Thymus (tissue), 11 donors: ENCODE measurements at regions not wholly inside any gene's neighbourhood (a gene's known extent, or its start where the extent isn't known, plus 50 kb on each side); places are given as distances from the start of the nearest gene placed in this dataset.
A peak's percentile ranks its signal among the peaks of the same experiment; 100 is the strongest.

Experiments used
- DNase-seq, 9 donors: peaks; one replicate each; pipeline ENCODE4 v3.0.0-alpha.2; 2013; ENCODE audit warnings: low spot score in 9 of 9, low read depth in 6 of 9, missing footprints in 1 of 9
- H3K27ac ChIP-seq, 2 donors: one replicate each; pipeline ENCODE4 v1.5.1; 2013; ENCODE audit warnings: control low read depth in 1 of 2, low read depth in 1 of 2, low read length in 1 of 2, mild to moderate bottlenecking in 1 of 2, moderate library complexity in 1 of 2
- H3K27me3 ChIP-seq, 2 donors: one replicate each; pipeline ENCODE4 v1.5.1; 2013; ENCODE audit warnings: low read length in 1 of 2; ENCODE audit not compliant: control insufficient read depth in 2 of 2, insufficient read depth in 1 of 2
- H3K36me3 ChIP-seq, 2 donors: one replicate each; pipeline ENCODE4 v1.5.1; 2013; ENCODE audit warnings: low read length in 1 of 2, mild to moderate bottlenecking in 1 of 2, moderate library complexity in 1 of 2; ENCODE audit not compliant: control insufficient read depth in 2 of 2, insufficient read depth in 2 of 2
- H3K4me1 ChIP-seq, 2 donors: one replicate each; pipeline ENCODE4 v1.5.1; 2013; ENCODE audit warnings: low read length in 2 of 2; ENCODE audit not compliant: control insufficient read depth in 2 of 2, insufficient read depth in 2 of 2
- H3K4me3 ChIP-seq, 2 donors: one replicate each; pipeline ENCODE4 v1.5.1; 2013; ENCODE audit warnings: low read length in 2 of 2, control low read depth in 1 of 2, mild to moderate bottlenecking in 1 of 2
- H3K9me3 ChIP-seq, 2 donors: one replicate each; pipeline ENCODE4 v1.5.1; 2013; ENCODE audit warnings: low read length in 1 of 2, mild to moderate bottlenecking in 1 of 2; ENCODE audit not compliant: control insufficient read depth in 2 of 2, insufficient read depth in 1 of 2
- WGBS: extraction: QIAGEN DNeasy Blood & Tissue Kit; methylation state at CpG from one replicate; pipeline ENCODE4 v1.1.7; 2013; 5-methylcytosine and 5-hydroxymethylcytosine counted together
- donor health status: healthy.

DNA sequence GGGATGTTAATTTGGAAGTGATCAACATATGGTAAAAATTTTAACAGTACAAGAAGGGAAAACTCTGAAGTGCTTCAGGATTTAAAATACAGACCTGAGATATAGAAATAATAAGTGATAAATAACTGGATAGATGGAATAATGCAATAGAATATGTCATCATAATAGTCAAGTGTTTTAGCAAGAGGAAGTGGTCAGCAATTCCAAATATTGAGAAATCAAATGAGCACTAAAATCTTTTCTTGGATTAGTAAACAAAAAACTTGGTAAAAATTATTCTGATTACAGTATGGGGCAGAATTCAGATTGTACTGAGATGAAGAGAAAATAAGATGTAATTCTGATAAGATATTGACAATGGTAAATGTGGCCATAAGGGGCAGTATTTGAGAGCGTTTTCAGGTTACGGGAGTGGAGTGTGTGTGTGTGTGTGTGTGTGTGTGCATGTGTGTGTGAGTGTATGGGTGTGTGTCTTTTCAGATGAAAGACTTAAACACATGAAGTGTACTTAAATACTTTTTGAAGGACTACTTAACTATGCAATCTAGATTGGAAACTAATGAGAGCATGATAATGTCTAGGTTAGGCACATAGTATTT lies 217.9 kb upstream of the ITGA4 start:
- Histone ChIP-seq H3K4me3 (no peak overlapping the region), H3K9me3 (no peaks in the 10 kb centered on the region), H3K4me1 (peaks cover 8 to 11% of the 10 kb centered on the region in 2 donors), H3K27me3 (no peaks in the 10 kb centered on the region), H3K36me3 (no peaks in the 10 kb centered on the region), H3K27ac (no peak overlapping the region)
- no peak for DNase-seq
- WGBS = 92% methylated on average over 2 of the region's 2 CpGs

DNA sequence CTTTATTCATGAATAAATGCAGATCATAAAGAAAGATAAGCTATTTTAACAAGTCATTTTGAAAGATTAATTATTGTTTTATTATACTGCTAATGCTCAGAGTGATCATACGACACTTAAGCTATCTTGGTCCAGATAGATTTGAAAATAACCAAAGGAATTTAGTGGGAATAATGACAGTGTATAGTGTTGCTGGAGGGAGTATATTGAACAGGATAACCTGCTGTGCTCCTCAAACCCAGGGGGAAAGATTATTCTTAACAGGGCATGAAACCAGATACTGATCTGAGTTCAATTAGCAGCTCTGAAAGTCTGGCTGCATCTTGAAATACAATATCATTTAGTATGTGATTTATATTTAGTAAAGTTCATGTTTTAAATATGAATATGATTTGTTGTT lies 216.3 kb upstream of the ITGA4 start:
- 96% methylated on average over 1 of the region's 1 CpG for WGBS
- Histone ChIP-seq H3K9me3 (no peaks in the 10 kb centered on the region), H3K4me3 (no peak overlapping the region), H3K4me1 (peaks cover 8 to 14% of the 10 kb centered on the region in 2 donors), H3K36me3 (no peaks in the 10 kb centered on the region), H3K27me3 (no peaks in the 10 kb centered on the region), H3K27ac (peak overlapping the region in 1 of 2 donors; percentile 62)
- no peak for DNase-seq

DNA sequence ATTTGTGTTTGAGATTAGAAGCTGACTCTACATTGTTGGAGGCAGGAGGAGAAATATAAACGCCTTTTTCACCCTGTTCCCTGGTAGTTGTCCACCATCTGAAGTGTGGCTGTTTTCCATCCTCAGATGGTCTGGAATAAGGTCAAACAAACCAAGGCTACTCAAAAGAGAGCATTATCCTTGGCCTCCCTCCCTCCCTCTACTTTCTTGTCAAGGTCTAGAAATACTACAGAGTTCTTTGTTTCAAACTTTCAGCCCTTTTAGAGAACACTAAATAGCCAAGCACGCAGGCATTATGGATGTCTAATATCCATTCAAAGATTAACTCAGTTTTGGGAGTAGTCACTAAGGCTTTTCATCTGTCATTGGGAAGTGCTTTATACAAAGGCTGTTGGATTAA lies 215.8 kb upstream of the ITGA4 start:
- H3K36me3 ChIP-seq = no peaks in the 10 kb centered on the region
- H3K27ac ChIP-seq = peak overlapping the region in 1 of 2 donors; percentile 62
- H3K4me1 ChIP-seq = peaks cover 8 to 14% of the 10 kb centered on the region in 2 donors
- 66% methylated on average over 2 of the region's 2 CpGs for WGBS
- DNase-seq = peak in 2 of 9 donors; percentile 5 to 45
- no peaks in the 10 kb centered on the region for H3K9me3 ChIP-seq
- no peak overlapping the region for H3K4me3 ChIP-seq
- no peaks in the 10 kb centered on the region for H3K27me3 ChIP-seq

DNA sequence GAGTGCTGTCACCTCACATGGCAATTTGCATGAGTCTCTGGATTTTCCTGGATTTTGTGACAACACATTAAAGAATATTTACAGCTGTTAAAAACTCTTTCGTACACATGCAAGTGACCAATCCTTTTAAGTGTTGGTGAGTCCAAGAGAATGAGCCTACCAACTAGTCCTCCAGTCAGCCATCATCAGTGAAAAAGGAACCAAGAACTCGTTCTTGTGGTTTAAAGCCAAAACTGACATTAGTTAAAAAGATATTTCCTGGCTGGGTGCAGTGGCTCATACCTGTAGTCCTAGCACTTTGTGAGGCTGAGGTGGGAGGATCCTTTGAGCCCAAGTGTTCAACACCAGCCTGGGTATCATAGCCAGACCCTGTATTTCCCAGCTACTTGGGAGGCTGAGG lies 215.4 kb upstream of the ITGA4 start:
- peak in 1 of 9 donors; percentile 38 for DNase-seq
- Histone ChIP-seq H3K9me3 (no peaks in the 10 kb centered on the region), H3K27ac (peak overlapping the region in 1 of 2 donors; percentile 62), H3K4me3 (no peak overlapping the region), H3K4me1 (peaks cover 8 to 14% of the 10 kb centered on the region in 2 donors), H3K36me3 (no peaks in the 10 kb centered on the region), H3K27me3 (no peaks in the 10 kb centered on the region)
- 58% methylated on average over 2 of the region's 2 CpGs for WGBS

DNA sequence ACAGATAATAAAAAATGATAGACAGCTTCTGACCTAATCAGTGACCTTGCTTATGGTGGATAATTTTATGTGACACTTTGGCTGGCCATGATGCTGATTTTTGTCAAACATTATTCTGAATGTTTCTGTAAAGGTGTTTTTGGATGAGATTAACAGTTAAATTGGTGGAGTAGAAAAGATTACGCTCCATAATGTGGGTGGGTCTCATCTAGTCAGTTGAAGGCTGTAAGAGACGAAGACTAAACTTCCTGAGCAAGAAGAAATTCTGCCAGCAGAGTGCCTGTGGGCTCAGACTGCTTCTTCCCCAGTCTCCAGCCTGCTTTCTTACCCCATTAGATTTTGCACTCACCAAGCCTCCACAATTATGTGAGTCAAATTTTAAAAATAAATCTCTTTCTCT lies 214.9 kb upstream of the ITGA4 start:
- Histone ChIP-seq H3K36me3 (no peaks in the 10 kb centered on the region), H3K4me1 (peaks cover 8 to 14% of the 10 kb centered on the region in 2 donors), H3K27ac (no peak overlapping the region), H3K9me3 (no peaks in the 10 kb centered on the region), H3K4me3 (no peak overlapping the region), H3K27me3 (no peaks in the 10 kb centered on the region)
- no peak for DNase-seq
- WGBS = 93% methylated on average over 2 of the region's 2 CpGs

DNA sequence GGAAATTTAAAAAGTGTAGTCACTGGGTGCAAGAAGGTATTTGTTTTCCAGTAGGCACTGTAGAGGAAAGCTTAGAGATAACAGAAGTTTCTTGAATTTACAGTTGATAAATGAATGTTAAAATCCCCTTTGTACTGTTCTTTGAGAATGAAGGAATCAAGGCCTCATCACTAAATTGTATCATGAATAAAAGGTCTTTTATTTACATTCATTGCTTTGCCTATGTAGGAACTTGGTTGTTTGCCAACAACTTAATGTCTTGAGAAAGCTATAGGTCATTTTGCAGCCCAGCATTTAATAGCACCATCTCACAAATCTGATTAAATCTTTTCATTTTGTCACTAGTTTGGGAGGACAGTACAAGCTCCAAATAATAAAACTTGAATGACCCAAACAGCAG lies 213.9 kb upstream of the ITGA4 start:
- Histone ChIP-seq H3K9me3 (no peaks in the 10 kb centered on the region), H3K4me3 (no peak overlapping the region), H3K27me3 (no peaks in the 10 kb centered on the region), H3K4me1 (peaks cover 8 to 14% of the 10 kb centered on the region in 2 donors), H3K27ac (no peak overlapping the region), H3K36me3 (no peaks in the 10 kb centered on the region)
- no peak for DNase-seq

DNA sequence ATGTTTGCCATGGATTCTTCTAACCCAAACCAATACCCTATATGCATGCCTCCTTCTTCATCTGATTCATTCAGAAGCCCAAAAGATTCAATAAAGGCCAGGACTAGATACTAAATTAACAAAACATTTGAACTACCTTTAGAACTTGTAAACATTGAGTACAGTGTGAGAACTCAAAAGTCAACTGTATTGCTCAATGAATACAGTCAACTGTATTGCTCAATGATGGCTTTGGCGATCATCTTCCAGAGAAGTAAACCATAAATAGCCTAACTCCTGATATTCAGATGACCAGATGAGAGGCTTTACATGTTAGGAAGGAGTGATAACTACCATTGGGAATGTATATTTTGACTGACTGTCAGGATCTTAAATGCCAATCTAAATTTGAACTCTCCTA lies 206.5 kb upstream of the ITGA4 start:
- 97% methylated on average over 1 of the region's 1 CpG for WGBS

DNA sequence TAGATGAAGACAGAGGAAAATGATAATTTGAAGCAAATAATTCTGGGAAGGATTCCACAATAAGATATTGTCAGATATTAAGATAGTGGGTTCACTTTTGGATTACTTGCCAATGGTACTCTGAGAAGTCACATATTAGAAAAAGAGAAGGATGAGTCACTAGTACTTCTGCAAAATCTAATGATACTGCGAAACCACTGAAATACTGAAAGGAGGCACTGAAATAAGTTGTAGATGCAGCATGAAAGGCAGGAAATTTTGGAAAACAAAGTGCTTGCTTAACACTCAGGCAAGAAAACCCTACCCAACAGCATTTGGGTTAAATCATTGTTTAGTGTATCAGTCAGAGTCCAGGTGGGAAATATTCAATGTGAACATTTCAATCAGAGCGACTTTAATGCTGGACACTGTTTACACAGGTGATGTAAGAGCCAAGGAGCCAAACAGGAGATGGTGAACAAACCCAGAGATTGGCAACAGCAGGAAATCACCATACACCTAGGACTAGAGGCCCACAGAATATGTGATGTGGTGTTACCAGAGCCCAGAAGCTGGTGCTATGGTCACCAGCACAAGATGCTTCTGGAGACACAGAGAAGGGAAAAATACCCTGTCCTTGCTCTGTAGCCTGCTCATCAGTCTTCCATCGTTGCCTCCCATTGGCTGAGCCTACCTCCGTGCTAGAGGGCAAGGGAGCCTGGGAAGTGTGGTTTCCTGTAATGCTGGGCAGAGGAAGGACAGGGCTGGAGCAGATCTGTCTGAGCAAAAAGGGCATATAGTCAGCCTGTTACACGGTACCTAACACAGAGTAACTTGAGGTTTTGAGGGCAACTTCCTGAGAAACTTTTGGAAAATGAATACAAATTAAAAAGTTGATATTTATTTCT lies 204.7 kb upstream of the ITGA4 start:
- peaks cover 0 to 3% of the 10 kb centered on the region in 2 donors for H3K36me3 ChIP-seq
- no peaks in the 10 kb centered on the region for H3K27me3 ChIP-seq
- no peaks in the 10 kb centered on the region for H3K9me3 ChIP-seq
- no peaks in the 10 kb centered on the region for H3K4me1 ChIP-seq
- 55% methylated on average over 5 of the region's 5 CpGs for WGBS
- H3K4me3 ChIP-seq = no peak overlapping the region
- no peak overlapping the region for H3K27ac ChIP-seq
- no peak for DNase-seq

More for the DNA sequence above, 206.5 kb upstream of the ITGA4 start:
- Histone ChIP-seq H3K4me1 (no peaks in the 10 kb centered on the region), H3K36me3 (peaks cover 0 to 3% of the 10 kb centered on the region in 2 donors), H3K27me3 (no peaks in the 10 kb centered on the region), H3K9me3 (no peaks in the 10 kb centered on the region), H3K4me3 (no peak overlapping the region), H3K27ac (no peak overlapping the region)
- no peak for DNase-seq

DNA sequence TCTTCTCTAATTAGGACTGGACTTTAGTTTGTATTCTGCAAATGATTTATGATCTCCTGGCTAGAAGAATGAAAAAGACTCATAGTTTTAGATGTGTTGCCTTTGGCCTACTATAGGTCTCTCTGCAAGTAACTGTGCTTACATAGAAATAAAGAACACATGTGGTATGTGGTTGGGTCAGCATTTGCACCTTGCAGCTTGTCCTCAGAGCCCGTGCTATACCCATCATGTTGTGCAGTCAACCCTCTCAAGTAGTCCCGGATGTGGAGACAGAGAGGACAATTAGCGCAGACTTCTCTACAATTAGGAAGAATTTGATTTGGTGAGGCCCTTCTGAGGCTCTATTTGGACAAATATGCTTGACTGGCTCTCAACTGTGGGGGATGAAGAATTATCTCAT lies 203.7 kb upstream of the ITGA4 start:
- Histone ChIP-seq H3K4me3 (no peak overlapping the region), H3K4me1 (no peaks in the 10 kb centered on the region), H3K27ac (no peak overlapping the region), H3K27me3 (no peaks in the 10 kb centered on the region), H3K36me3 (peaks cover 0 to 3% of the 10 kb centered on the region in 2 donors), H3K9me3 (no peaks in the 10 kb centered on the region)
- no peak for DNase-seq
- WGBS = 98% methylated on average over 3 of the region's 3 CpGs
